Ovary (tissue), 3 donors: ENCODE measurements at regions not wholly inside any gene's neighbourhood (a gene's known extent, or its start where the extent isn't known, plus 50 kb on each side); places are given as distances from the start of the nearest gene placed in this dataset.
A peak's percentile ranks its signal among the peaks of the same experiment; 100 is the strongest.

Experiments used
- CTCF ChIP-seq, 3 donors: fragments of 450-650 bp in 2 of 3; fragments of 200-600 bp in 1 of 3; IDR thresholded peaks; one replicate each; pipeline versions ENCODE4 v1.5.1 to v1.8.0; 2016 to 2022; ENCODE audit warnings: antibody characterized with exemption in 3 of 3, mild to moderate bottlenecking in 1 of 3
- EP300 ChIP-seq: sonication (generic); formaldehyde crosslinking; IDR thresholded peaks from one replicate; pipeline ENCODE4 v1.6.1; 2017; ENCODE audit warnings: antibody characterized with exemption
- POLR2A ChIP-seq: fragments of 450-650 bp; IDR thresholded peaks from one replicate; pipeline ENCODE4 v1.6.1; 2017; ENCODE audit warnings: antibody characterized with exemption, mild to moderate bottlenecking, moderate library complexity
- donor health status: DM: no; HTN: no; CAD: no.

DNA sequence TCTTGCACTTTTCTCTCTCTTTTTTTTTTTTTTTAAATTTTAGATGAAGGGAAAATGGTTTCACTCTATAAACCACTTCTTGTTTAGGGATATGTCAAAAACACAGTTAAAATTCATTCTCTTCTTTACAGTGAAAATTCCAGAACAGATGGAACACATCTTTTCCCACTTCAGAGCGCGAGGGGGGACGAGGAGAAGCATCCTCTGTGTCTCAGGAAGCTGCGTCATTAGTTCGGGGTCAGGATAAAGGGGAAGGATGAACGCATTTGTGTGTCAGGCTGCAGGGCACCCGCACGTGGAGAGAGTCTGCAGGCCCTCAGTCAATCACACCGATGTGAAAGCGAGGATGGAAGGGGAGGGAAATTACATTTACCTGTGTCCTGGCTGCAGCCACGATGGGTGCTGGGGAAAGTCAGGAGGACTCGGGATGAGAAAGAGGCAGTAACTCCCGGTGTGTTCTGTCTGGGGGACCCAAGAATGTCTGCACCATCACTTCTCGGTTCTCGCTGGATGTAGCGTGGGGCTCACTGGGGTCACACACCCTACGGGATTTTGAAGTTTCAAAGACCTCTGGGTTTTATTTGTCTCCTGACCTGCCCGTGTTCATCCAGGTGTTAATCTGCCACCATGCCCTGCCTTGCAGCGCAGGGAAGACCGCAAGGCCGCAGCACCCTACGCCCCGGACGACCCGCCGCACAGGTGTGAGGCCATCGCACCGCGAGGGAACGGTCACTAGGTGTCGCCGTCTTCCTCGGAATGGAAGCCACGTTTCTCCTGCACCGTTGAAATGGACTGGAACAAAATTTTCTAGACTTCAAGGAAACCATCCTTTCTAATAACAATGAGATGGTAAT lies 66.7 kb upstream of the PITRM1 start:
- TF ChIP-seq CTCF (IDR thresholded peaks at IDR 0.05), result peak; percentile 68 to 81 (median 74)
- peak; percentile 7 for TF ChIP-seq POLR2A
- TF ChIP-seq EP300, result no peak
